ENCODE measurements at regions not wholly inside any gene's neighbourhood (a gene's known extent, or its start where the extent isn't known, plus 50 kb on each side); places are given as distances from the start of the nearest gene placed in this dataset.

DNA sequence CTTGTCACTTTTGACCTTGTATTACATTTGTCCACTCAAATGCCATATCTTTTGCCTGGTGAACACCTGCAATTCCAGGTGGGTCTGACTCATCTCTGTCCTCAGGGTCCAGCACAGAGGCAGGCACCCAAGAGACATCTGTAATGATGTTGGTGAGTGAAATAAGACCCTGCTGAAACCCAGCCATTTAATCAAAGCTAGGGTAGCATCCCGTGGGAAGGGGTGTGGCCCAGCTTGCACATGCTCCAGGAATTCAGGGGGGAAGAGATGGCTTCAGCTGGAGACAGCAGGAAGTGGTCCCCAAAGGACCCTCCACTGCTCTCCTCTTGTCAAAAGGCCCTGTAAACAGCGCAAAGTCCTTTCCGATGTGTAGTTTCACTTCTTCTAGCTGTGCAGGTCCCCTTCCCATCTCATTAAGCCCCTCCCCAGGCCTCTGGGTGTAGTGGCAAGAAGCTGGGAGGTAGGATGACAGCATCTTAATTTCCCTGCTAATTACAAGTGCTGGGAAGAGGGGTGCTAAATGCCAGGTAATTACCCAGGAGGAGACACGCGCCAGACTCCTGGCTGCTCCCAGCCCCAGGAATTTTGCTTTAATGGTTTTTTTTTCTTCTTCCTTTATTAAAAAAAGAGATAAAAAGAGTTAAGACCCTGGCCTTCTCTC is 54.4 kb upstream of the TRABD2B start:
- DNase-seq: peak; percentile 36

DNA sequence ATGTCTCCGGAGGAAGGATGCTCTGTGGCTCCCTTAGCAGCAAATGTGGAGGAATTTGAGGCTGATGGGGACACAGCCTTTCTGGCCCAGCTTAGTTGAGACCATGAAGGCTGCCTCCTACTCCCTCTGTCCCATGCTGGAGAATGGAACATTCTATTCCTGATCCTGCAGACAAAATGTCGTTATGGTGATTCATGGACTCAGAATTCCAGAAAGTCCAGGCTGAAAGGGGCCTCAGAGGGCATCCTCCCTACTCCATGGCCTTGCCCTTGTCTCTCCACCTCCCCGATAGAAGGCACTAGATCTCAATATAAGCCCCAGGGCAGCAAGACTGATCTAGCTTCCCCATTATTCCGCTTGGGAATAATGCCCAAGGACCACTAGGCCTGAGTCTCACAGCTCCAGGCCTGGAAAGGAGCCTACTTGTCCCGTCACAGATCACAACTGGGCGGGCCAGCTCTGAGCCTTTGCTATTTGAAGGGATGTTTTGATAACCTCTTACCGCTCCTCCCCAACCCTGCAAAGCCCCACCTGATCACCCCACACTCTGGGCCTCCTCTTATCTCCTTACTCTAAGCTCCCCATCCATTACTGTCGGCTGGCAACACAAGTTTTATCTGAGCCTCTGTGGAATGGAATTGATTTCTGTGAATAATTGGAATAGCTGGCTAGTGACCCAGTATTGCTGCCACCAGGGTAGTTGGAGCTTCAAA is 52.8 kb upstream of the TRABD2B start:
- DNase-seq: no peak

DNA sequence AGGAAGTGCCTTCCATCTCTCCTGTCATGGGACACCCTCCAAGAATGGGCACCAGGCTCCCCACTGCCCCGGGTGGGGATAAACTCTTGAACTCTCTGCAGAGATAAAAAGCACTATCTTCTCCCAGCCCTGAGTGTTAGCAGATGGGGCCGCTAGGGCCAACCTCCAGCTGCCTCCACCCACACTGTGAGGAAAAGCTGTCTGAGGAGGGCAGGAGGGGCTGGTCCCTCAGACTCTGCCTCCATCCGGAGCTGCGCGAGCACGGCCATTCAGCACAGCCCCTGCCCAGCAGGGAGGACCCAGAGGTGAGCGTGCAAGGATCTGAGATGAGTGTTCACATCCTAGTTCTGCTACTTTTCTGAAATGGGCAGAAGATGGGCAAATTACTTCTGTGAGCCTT is 51.8 kb upstream of the TRABD2B start:
- DNase-seq: no peak

DNA sequence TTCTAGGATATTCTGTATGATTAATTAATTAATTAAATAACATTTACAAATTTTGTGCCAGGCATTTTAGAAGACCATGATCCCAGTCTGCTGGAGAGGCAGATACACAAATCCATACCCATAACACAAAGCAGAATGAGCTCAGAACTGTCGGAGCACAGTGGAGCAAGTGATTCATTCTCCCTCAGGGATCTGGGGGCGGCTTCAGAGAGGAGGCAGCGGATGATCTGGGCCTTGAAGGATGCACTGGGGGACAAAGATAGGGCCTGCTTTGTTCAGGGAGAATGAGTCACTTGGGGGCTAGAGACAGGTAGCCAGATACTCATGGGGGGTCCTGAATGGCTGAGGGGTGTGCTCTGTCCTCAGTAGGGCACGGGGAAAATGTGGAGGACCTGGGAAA is 50.9 kb upstream of the TRABD2B start:
- peak; percentile 72 for DNase-seq

DNA sequence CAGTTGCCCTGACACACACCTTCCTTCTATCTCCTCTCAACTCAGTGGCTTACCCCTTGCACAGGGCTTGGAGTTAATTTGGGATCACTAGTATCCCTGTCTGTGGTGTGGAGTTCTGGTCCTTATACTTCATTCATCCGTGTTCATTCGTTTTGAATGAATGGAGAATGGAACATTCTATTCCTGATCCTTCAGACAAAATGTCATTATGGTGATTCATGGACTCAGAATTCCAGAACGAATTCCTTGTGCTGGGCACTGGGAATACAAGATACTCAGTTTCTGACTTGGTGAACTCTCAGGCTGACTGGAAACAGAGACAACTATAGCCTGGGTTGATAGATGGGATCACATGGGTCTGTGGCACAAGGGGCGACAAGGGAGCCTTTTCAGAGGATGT is 49.9 kb upstream of the TRABD2B start:
- peak; percentile 49 for DNase-seq

All from fibroblast of upper back skin (primary cell).